ENCODE measurements at regions not wholly inside any gene's neighbourhood (a gene's known extent, or its start where the extent isn't known, plus 50 kb on each side); places are given as distances from the start of the nearest gene placed in this dataset.

DNA sequence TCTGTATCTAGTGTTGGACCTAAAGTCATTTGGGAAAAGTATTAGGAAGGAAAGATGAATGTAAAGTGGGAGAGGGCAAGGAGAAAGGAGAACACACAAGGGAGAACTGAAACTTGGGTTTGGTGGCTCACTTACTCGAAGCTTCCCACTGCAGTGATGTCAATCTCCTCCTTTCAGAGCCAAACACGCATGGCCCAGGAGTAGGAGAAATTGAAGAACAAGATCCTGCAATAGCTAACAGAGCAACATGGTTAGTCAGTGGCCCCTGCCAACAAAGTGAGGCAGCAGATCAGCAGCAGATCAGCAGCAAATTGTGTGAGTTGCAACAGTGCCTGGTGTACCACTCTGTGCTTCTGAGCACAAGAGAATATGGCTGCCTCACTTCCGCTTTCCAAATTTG, 366.4 kb downstream of the PSAT1 start:
- FAIRE-seq (no peak), ATAC-seq (no peak), DNase-seq (ENCODE audit: low read depth in 1 of 2, low spot score in 1 of 2) (no peak)
- WGBS (ENCODE audit: missing lambda C conversion rate), result 72% methylated on average over 3 of the region's 3 CpGs
- CTCF ChIA-PET, result interaction anchor here (1.5 kb wide), 1 partner anchor 27 kb away, joined by 3 read pairs; no protein-coding TSS in a partner anchor
- no peak for TF ChIP-seq TP53 (CRISPR knock-in tag; IDR thresholded peaks at IDR 0.05)
- POLR2A ChIA-PET, result no interaction called here
- no peak overlapping the region for H3K4me2 ChIP-seq
- H3K4me3 ChIP-seq, result no peak overlapping the region
- no peaks in the 10 kb centered on the region for H3K4me1 ChIP-seq
- H3K27ac ChIP-seq, result no peak overlapping the region
- no peaks in the 10 kb centered on the region for H3K9me3 ChIP-seq

DNA sequence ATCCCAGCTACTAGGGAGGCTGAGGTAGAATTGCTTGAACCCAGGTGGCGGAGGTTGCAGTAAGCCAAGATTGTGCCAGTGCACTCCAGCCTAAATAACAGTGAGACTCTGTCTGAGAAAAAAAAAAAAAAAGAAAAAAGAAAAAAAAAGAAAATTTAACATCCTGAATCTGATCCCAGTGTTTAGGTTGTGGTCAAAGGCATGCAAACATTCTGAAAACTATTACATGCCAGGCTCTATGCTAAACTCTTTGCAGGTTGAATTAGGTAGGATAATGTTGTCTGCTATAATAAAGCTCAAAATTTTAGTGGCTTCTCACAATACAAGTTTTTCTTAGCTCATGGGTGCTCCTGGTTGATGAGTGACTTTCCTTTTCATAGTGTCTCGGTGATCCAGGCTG, 367.4 kb downstream of the PSAT1 start:
- Histone ChIP-seq H3K4me1 (no peaks in the 10 kb centered on the region), H3K27ac (no peak overlapping the region), H3K4me2 (no peak overlapping the region), H3K9me3 (no peaks in the 10 kb centered on the region), H3K4me3 (no peak overlapping the region)
- TF ChIP-seq POLR2AphosphoS2 (conservative IDR thresholded peaks at IDR 0.05; ENCODE audit: low read length), result no peak
- no peak for TF ChIP-seq RNF2 (IDR thresholded peaks at IDR 0.05; ENCODE audit: borderline replicate concordance, low read depth)
- no peak for TF ChIP-seq RARB (CRISPR knock-in tag; IDR thresholded peaks at IDR 0.05)
- TF ChIP-seq ZC3H11A (IDR thresholded peaks at IDR 0.05), result no peak
- TF ChIP-seq, protein P1, sequence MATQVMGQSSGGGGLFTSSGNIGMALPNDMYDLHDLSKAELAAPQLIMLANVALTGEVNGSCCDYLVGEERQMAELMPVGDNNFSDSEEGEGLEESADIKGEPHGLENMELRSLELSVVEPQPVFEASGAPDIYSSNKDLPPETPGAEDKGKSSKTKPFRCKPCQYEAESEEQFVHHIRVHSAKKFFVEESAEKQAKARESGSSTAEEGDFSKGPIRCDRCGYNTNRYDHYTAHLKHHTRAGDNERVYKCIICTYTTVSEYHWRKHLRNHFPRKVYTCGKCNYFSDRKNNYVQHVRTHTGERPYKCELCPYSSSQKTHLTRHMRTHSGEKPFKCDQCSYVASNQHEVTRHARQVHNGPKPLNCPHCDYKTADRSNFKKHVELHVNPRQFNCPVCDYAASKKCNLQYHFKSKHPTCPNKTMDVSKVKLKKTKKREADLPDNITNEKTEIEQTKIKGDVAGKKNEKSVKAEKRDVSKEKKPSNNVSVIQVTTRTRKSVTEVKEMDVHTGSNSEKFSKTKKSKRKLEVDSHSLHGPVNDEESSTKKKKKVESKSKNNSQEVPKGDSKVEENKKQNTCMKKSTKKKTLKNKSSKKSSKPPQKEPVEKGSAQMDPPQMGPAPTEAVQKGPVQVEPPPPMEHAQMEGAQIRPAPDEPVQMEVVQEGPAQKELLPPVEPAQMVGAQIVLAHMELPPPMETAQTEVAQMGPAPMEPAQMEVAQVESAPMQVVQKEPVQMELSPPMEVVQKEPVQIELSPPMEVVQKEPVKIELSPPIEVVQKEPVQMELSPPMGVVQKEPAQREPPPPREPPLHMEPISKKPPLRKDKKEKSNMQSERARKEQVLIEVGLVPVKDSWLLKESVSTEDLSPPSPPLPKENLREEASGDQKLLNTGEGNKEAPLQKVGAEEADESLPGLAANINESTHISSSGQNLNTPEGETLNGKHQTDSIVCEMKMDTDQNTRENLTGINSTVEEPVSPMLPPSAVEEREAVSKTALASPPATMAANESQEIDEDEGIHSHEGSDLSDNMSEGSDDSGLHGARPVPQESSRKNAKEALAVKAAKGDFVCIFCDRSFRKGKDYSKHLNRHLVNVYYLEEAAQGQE (IDR thresholded peaks at IDR 0.05), result no peak
- no peak for TF ChIP-seq KDM5A (IDR thresholded peaks at IDR 0.05)
- no peak for TF ChIP-seq EHMT2 (IDR thresholded peaks at IDR 0.05; ENCODE audit: low read depth)
- TF ChIP-seq CHD2 (IDR thresholded peaks at IDR 0.05; ENCODE audit: low read length, partially characterized antibody), result no peak
- no peak for TF ChIP-seq CHD4 (IDR thresholded peaks at IDR 0.05; ENCODE audit: borderline replicate concordance)
- TF ChIP-seq, protein P2, sequence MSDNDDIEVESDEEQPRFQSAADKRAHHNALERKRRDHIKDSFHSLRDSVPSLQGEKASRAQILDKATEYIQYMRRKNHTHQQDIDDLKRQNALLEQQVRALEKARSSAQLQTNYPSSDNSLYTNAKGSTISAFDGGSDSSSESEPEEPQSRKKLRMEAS (IDR thresholded peaks at IDR 0.05), result no peak
- 92% methylated on average over 2 of the region's 2 CpGs for WGBS (ENCODE audit: missing lambda C conversion rate)
- ATAC-seq (no peak), FAIRE-seq (no peak), DNase-seq (ENCODE audit: low read depth in 1 of 2, low spot score in 1 of 2) (no peak)
- POLR2A ChIA-PET, result no interaction called here
- CTCF ChIA-PET, result interaction anchor here (1.5 kb wide), 1 partner anchor 26 kb away, joined by 3 read pairs; no protein-coding TSS in a partner anchor

DNA sequence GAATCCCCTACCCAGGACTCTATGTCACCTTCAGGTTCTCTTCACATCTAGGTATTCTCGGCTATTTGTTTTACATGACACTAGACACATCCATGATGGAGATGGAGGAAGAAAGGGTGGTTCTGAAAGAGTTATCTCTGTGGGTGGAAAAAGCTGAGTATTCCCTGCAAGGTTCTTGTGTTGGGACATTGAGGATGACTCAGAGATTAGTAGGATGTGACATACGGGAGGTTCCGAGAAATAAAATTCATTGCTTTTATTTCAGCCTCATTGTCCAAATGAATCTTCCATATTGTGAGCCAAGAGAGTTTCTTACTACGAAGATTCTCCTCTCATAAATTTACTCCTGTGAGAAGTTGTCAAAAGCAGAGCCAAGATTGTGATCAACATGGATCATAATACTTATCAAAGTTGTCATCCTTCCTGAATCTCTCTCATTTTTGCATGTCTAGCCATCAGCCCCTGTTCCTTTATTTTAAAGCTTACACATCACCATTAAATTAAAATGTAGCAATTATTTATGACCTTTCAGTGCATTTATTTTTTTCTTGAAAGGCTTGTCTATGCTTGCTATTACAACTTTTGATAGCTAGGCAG, 370.0 kb downstream of the PSAT1 start:
- ATAC-seq (no peak), DNase-seq (ENCODE audit: low read depth in 1 of 2, low spot score in 1 of 2) (no peak), FAIRE-seq (peak; percentile 13)
- Histone ChIP-seq H3K9me3 (no peaks in the 10 kb centered on the region), H3K4me1 (peaks cover 2% of the 10 kb centered on the region; the same call in 1 of the 3 replicates), H3K4me3 (no peak overlapping the region), H3K4me2 (no peak overlapping the region), H3K27ac (no peak overlapping the region)
- ChIA-PET POLR2A (no interaction called here), CTCF (no interaction called here)
- 78% methylated on average over 4 of the region's 4 CpGs for WGBS (ENCODE audit: missing lambda C conversion rate)
- TF ChIP-seq BHLHE40 (IDR thresholded peaks at IDR 0.05; ENCODE audit: low read depth, low read length) (no peak), EHF (CRISPR knock-in tag; IDR thresholded peaks at IDR 0.05) (no peak), RFX5 (IDR thresholded peaks at IDR 0.05) (no peak), SREBF2 (IDR thresholded peaks at IDR 0.05) (no peak), SMC3 (IDR thresholded peaks at IDR 0.05) (no peak), JUN (IDR thresholded peaks at IDR 0.05) (no peak), CBX8 (IDR thresholded peaks at IDR 0.05) (no peak), MYC (IDR thresholded peaks at IDR 0.05; ENCODE audit: borderline replicate concordance, low read length) (no peak), CBX2 (IDR thresholded peaks at IDR 0.05; ENCODE audit: borderline replicate concordance, low read depth) (no peak), FOXS1 (CRISPR knock-in tag; IDR thresholded peaks at IDR 0.05) (no peak), ESRRA (IDR thresholded peaks at IDR 0.05; ENCODE audit: borderline replicate concordance, low read length) (no peak), HOXB13 (CRISPR knock-in tag; IDR thresholded peaks at IDR 0.05; ENCODE audit: low read depth) (no peak)
- TF ChIP-seq, protein P3, sequence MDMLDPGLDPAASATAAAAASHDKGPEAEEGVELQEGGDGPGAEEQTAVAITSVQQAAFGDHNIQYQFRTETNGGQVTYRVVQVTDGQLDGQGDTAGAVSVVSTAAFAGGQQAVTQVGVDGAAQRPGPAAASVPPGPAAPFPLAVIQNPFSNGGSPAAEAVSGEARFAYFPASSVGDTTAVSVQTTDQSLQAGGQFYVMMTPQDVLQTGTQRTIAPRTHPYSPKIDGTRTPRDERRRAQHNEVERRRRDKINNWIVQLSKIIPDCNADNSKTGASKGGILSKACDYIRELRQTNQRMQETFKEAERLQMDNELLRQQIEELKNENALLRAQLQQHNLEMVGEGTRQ (IDR thresholded peaks at IDR 0.05), result no peak
- TF ChIP-seq, protein P4, sequence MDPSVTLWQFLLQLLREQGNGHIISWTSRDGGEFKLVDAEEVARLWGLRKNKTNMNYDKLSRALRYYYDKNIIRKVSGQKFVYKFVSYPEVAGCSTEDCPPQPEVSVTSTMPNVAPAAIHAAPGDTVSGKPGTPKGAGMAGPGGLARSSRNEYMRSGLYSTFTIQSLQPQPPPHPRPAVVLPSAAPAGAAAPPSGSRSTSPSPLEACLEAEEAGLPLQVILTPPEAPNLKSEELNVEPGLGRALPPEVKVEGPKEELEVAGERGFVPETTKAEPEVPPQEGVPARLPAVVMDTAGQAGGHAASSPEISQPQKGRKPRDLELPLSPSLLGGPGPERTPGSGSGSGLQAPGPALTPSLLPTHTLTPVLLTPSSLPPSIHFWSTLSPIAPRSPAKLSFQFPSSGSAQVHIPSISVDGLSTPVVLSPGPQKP (IDR thresholded peaks at IDR 0.05; ENCODE audit: low read depth, low read length), result no peak
- TF ChIP-seq, protein P5, sequence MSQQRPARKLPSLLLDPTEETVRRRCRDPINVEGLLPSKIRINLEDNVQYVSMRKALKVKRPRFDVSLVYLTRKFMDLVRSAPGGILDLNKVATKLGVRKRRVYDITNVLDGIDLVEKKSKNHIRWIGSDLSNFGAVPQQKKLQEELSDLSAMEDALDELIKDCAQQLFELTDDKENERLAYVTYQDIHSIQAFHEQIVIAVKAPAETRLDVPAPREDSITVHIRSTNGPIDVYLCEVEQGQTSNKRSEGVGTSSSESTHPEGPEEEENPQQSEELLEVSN (IDR thresholded peaks at IDR 0.05; ENCODE audit: borderline replicate concordance, low read depth), result no peak
- TF ChIP-seq, protein P2 (IDR thresholded peaks at IDR 0.05), result no peak
